Stimulated activated naive CD8-positive, alpha-beta T cell treated with anti-CD3 and anti-CD28 coated beads, Interleukin-15, amount 100 ng/mL, for 72 hours (primary cell): ENCODE measurements at regions not wholly inside any gene's neighbourhood (a gene's known extent, or its start where the extent isn't known, plus 50 kb on each side); places are given as distances from the start of the nearest gene placed in this dataset.
A peak's percentile ranks its signal among the peaks of the same experiment; 100 is the strongest.

Experiments
- ATAC-seq: fragments of 150-1000 bp; cut with Tn5 transposase; 2 replicates; pipeline ENCODE4 v1.10.0; 2021; ENCODE audit warnings: mild to moderate bottlenecking, moderate library complexity
- DNase-seq, 2 donors: peaks; one replicate each; pipeline ENCODE4 v3.0.0; 2021 to 2022
- H3K27ac Mint-ChIP-seq, 2 donors: one replicate each; pipeline ENCODE4 v1.8.0; 2022; ENCODE audit warnings: mild to moderate bottlenecking in 2 of 2, mixed read lengths in 2 of 2, moderate library complexity in 2 of 2
- H3K27me3 Mint-ChIP-seq: one replicate; pipeline ENCODE4 v1.8.0; 2022; ENCODE audit warnings: mixed read lengths
- H3K4me1 Mint-ChIP-seq: one replicate; pipeline ENCODE4 v1.8.0; 2022; ENCODE audit warnings: mild to moderate bottlenecking, mixed read lengths
- H3K4me3 Mint-ChIP-seq, 2 donors: one replicate each; pipeline ENCODE4 v1.8.0; 2022; ENCODE audit warnings: mild to moderate bottlenecking in 2 of 2, mixed read lengths in 2 of 2, moderate library complexity in 1 of 2
- H3K9me3 Mint-ChIP-seq, 2 donors: one replicate each; pipeline ENCODE4 v1.8.0; 2022; ENCODE audit warnings: mixed read lengths in 2 of 2

DNA sequence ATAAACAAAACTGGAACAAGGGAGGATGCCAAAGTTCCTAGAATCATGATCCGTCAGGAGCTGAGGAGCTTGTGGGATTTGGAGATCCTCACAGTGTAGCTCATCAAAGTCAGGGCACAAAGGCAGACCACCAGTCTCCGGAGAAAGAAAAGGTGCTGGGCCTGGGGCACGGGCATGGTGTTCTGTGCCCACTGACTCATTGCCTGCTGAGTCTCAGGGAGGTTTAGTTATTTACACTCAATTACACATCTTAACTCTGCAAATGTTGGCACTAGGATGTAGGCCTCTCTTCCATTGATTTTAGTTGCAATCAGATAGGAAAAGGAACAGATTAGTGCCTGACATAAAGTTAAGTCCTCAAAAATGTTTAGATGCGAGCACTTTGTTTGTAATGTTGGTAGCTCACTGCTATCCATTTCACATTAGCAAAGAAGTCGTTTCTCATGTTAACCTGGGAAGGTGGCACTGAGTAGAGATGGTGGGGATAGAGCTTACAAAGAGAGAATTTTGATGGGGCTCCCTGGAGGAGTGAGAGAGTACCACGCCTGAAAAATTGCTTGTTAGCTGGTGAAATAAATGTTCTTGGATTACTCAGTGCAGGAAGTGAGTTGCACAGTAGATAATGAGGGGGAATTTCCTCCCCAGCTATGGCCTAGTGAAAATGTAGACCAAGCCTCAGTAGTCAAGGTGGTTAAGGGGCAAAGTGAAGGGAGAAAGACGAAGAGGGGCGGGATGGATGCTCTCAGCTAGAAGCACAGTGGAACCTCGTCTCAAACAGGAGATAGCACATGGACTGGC is 109.5 kb upstream of the CD180 start:
- DNase-seq (no peak), ATAC-seq (peak; percentile 70)
- Mint-ChIP-seq H3K27ac (peak overlapping the region in 1 of 2 donors; percentile 3), H3K4me1 (peaks cover 29% of the 10 kb centered on the region), H3K27me3 (no peaks in the 10 kb centered on the region), H3K9me3 (peaks cover under 1 to 7% of the 10 kb centered on the region in 2 donors), H3K4me3 (no peak overlapping the region)

DNA sequence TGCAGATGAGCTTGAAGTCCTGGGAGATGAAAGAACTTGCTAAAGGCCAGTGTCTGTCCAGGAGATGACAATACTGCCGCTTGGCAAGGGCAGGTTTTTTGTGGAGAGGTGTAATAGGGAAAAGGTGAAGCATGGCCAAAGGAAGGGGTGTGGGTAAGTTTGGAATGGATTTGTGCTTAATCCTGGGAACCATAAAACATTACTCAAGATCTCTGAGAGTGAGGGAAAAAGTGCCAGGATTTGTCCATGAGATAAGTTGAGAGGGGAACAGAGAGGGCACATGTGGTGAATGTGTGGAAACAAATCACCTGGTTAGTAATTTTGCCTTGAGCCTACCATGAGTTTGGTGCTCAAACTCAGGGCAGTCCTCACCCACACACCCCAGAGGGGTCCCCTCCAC is 108.8 kb upstream of the CD180 start:
- no peak for DNase-seq
- Mint-ChIP-seq H3K4me1 (peaks cover 29% of the 10 kb centered on the region), H3K4me3 (no peak overlapping the region), H3K9me3 (peaks cover 0 to 5% of the 10 kb centered on the region in 2 donors), H3K27ac (no peak overlapping the region), H3K27me3 (peaks cover 6% of the 10 kb centered on the region)
- no peak for ATAC-seq

- ATAC-seq (no peak), DNase-seq (no peak)
- Mint-ChIP-seq H3K27me3 (peaks cover 9% of the 10 kb centered on the region), H3K27ac (no peak overlapping the region), H3K4me3 (no peak overlapping the region), H3K9me3 (no peaks in the 10 kb centered on the region), H3K4me1 (peaks cover 29% of the 10 kb centered on the region)
Measured at GRCh38 chr5:67303356-67303755, 106.8 kb upstream of the CD180 start.

GRCh38 chr5:67301285-67301903 is 104.8 kb upstream of the CD180 start:
- DNase-seq, result no peak
- Mint-ChIP-seq H3K27me3 (peaks cover 9% of the 10 kb centered on the region), H3K4me3 (no peak overlapping the region), H3K27ac (no peak overlapping the region), H3K9me3 (peaks cover 0 to 6% of the 10 kb centered on the region in 2 donors), H3K4me1 (peaks cover 9% of the 10 kb centered on the region)
- no peak for ATAC-seq

DNA sequence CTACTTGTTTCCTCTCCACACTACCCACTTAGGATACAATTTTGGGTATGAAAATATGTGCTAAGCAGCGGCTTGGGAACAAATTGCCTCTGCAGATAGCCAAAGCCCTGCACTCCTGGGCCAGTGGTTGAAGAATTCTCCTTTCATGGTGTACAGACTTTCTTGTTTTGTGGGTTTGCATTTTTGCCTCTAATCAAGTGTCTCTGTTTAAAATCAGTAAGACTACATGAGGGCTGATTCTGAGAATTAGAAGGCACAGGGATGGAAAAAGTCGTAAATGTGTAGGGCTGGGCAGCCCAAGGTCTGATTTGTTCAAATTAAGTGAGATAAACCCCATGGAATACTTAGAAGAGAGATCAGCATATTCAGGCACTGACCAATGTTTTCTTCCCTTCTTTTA is 103.7 kb upstream of the CD180 start:
- DNase-seq (no peak), ATAC-seq (no peak)
- H3K4me1 Mint-ChIP-seq, result peaks cover 3% of the 10 kb centered on the region
- no peak overlapping the region for H3K4me3 Mint-ChIP-seq
- H3K27me3 Mint-ChIP-seq, result peaks cover 9% of the 10 kb centered on the region
- H3K9me3 Mint-ChIP-seq, result peaks cover 0 to 6% of the 10 kb centered on the region in 2 donors
- no peak overlapping the region for H3K27ac Mint-ChIP-seq

DNA sequence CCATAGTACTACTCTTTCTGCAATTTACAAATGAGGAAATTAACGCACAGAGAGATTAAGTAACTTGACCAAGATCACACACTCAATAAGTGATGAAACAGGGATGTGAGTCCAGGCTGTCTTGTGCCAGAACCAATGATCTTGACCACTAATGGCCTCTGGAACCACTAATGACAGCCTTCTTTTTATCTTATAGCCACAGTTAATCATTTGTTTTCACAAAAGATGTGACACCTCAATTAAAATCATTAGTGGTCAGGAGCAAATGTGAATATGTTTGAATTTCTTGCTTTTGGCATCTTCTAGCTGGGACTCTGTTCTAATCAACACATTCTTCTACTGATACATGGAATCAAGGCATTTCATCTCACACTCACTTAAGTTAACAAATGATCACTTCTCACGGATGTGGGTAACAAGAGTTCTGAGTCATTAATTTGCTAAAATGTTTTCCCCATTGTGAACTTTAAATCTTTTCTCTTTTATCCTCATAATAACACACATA is 102.7 kb upstream of the CD180 start:
- Mint-ChIP-seq H3K27me3 (peaks cover 9% of the 10 kb centered on the region), H3K27ac (no peak overlapping the region), H3K4me3 (no peak overlapping the region), H3K9me3 (peaks cover 0 to 6% of the 10 kb centered on the region in 2 donors), H3K4me1 (no peaks in the 10 kb centered on the region)
- ATAC-seq (no peak), DNase-seq (no peak)

GRCh38 chr5:67297802-67298532 is 101.4 kb upstream of the CD180 start:
- no peak overlapping the region for H3K27ac Mint-ChIP-seq
- peaks cover 9% of the 10 kb centered on the region for H3K27me3 Mint-ChIP-seq
- no peaks in the 10 kb centered on the region for H3K4me1 Mint-ChIP-seq

GRCh38 chr5:67297376-67297775 is 100.8 kb upstream of the CD180 start:
- Mint-ChIP-seq H3K27ac (no peak overlapping the region), H3K27me3 (peaks cover 9% of the 10 kb centered on the region), H3K4me1 (no peaks in the 10 kb centered on the region), H3K4me3 (no peak overlapping the region), H3K9me3 (peaks cover 0 to 6% of the 10 kb centered on the region in 2 donors)
- DNase-seq (no peak), ATAC-seq (no peak)

More at GRCh38 chr5:67297802-67298532, 101.4 kb upstream of the CD180 start:
- DNase-seq (no peak), ATAC-seq (no peak)
- no peak overlapping the region for H3K4me3 Mint-ChIP-seq
- H3K9me3 Mint-ChIP-seq, result peaks cover 0 to 6% of the 10 kb centered on the region in 2 donors

DNA sequence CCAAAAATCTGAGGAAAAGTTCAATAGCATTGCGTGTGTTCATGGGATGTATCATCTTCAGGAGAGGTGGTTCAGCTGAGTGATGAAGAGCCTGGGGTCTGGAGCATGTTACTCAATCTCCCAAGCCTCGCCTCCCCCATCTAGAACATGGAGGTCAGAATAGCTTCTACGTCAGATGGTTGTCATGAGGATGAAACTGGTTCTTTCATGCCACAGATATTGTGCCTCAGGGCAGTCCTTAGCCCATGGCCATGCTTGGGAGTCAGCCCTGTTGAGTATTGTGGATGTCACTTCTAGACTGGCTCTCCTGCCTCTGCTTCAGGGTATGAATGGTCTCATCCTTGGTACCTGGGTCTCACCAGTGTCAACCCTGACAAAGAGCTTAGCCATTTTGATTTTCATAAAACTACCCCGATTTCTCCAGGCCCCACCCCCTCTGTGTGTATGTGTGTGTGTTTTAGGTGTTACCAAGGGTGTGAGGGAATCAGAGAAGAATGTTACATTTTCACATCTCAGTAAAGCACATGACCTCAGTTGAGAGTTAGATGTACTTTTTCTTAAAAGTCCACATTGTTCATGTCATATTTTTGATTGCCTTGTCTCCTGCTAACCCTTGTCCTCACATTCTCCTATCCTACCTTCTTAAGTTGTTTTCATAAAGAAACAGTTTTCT is 97.8 kb upstream of the CD180 start:
- no peak for ATAC-seq
- H3K4me3 Mint-ChIP-seq, result no peak overlapping the region
- no peaks in the 10 kb centered on the region for H3K4me1 Mint-ChIP-seq
- peaks cover 0 to 6% of the 10 kb centered on the region in 2 donors for H3K9me3 Mint-ChIP-seq
- no peak overlapping the region for H3K27ac Mint-ChIP-seq
- H3K27me3 Mint-ChIP-seq, result no peaks in the 10 kb centered on the region
- DNase-seq, result no peak

DNA sequence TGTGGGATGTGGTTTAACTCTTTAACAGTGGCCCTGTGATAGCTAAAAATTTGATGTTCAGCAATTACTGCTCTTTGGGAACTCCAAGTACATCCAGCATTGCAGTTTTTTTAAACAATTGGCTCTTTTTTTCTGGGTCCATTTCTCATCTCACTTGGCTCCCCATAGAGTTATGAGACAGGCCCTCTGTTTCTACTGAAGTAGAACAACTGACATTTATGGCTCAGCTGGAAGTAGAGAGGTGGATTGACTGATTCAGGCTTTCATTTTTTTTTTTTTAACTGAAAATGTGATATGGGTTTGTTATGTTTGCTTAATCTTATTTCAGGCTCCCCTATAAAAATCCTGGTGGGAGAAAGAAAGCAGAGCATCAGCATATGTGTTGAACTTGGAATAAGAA is 96.6 kb upstream of the CD180 start:
- no peaks in the 10 kb centered on the region for H3K4me1 Mint-ChIP-seq
- DNase-seq, result no peak
- peaks cover 0 to 6% of the 10 kb centered on the region in 2 donors for H3K9me3 Mint-ChIP-seq
- no peaks in the 10 kb centered on the region for H3K27me3 Mint-ChIP-seq
- H3K4me3 Mint-ChIP-seq, result no peak overlapping the region
- no peak overlapping the region for H3K27ac Mint-ChIP-seq
- ATAC-seq, result no peak

DNA sequence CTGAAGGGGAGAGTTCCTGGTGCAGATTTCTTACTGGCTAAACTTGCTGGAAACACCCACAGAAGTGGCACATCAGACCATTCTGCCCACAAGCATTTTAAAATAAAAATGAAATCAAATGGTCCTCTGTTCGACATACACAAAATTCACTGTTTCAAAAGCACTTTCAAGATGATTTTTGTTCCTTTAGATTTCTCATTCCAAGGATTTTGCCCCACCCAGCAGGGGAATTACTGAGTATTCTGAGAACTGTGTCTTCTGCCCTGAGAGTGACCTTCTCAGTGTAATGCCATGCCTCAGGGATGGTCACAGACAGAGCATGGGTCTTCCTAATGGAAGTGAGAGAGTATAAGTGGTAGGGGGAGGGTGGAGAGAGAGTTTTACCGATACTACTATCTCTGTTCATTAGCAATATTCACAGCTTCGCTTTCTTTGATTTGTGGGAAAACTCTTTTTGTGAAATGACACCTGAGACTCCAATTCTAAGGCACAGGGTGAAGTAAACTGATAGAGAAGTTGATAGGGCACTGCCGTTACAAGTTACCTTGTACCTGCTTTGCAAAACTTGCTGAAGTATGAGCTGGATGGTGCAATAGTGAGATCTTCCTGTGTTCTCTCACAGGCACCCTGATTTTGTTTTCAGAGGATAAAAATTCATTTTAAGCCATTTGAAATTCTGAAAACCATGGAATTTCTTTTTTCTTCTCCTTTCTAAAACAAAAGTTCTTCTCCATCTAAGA is 95.8 kb upstream of the CD180 start:
- Mint-ChIP-seq H3K27me3 (no peaks in the 10 kb centered on the region), H3K9me3 (peaks cover 0 to 4% of the 10 kb centered on the region in 2 donors), H3K4me1 (no peaks in the 10 kb centered on the region), H3K27ac (no peak overlapping the region), H3K4me3 (no peak overlapping the region)
- DNase-seq (no peak), ATAC-seq (no peak)

GRCh38 chr5:67291671-67292070 is 95.1 kb upstream of the CD180 start:
- ATAC-seq (no peak), DNase-seq (no peak)
- Mint-ChIP-seq H3K4me3 (no peak overlapping the region), H3K27me3 (no peaks in the 10 kb centered on the region), H3K9me3 (no peaks in the 10 kb centered on the region), H3K27ac (peak overlapping the region in 1 of 2 donors; percentile 5), H3K4me1 (no peaks in the 10 kb centered on the region)

GRCh38 chr5:67291066-67291465 is 94.5 kb upstream of the CD180 start:
- Mint-ChIP-seq H3K9me3 (no peaks in the 10 kb centered on the region), H3K27me3 (no peaks in the 10 kb centered on the region), H3K4me1 (no peaks in the 10 kb centered on the region), H3K27ac (no peak overlapping the region), H3K4me3 (no peak overlapping the region)
- ATAC-seq, result no peak
- DNase-seq, result no peak

GRCh38 chr5:67290655-67291054 is 94.1 kb upstream of the CD180 start:
- no peak for ATAC-seq
- Mint-ChIP-seq H3K4me1 (no peaks in the 10 kb centered on the region), H3K9me3 (no peaks in the 10 kb centered on the region), H3K4me3 (no peak overlapping the region), H3K27ac (no peak overlapping the region), H3K27me3 (no peaks in the 10 kb centered on the region)
- no peak for DNase-seq
